Astrocyte (in vitro differentiated cells and primary cell): ENCODE measurements at regions not wholly inside any gene's neighbourhood (a gene's known extent, or its start where the extent isn't known, plus 50 kb on each side); places are given as distances from the start of the nearest gene placed in this dataset.
"Not testable (repeated sequence)": the region's sequence is repeated elsewhere in the genome, so short reads cannot be mapped to it uniquely, and the experiment has no call there.

Experiments used
- DNase-seq: peaks from one replicate; pipeline ENCODE4 v3.0.0-alpha.2; 2010; ENCODE audit warnings: low read depth
- FAIRE-seq: peaks from 2 replicates; lab custom pipeline; 2011; peaks lifted over from hg19 to GRCh38; lab: Jason Lieb, UNC
- H2AFZ ChIP-seq: 2 replicates; pipeline ENCODE4 v1.6.0; 2012; ENCODE audit warnings: low read depth, low read length, inconsistent platforms
- H3K27ac ChIP-seq: 2 replicates; pipeline ENCODE4 v1.5.1; 2011; ENCODE audit warnings: low read depth, low read length, inconsistent platforms
- H3K27me3 ChIP-seq: 2 replicates; pipeline ENCODE4 v1.6.0; 2011; ENCODE audit warnings: low read length, inconsistent platforms; ENCODE audit not compliant: insufficient read depth
- H3K36me3 ChIP-seq: 2 replicates; pipeline ENCODE4 v1.5.1; 2011; ENCODE audit warnings: low read length, inconsistent platforms; ENCODE audit not compliant: insufficient read depth
- H3K4me1 ChIP-seq: 2 replicates; pipeline ENCODE4 v1.5.1; 2011; ENCODE audit warnings: low read length, inconsistent platforms; ENCODE audit not compliant: insufficient read depth
- H3K4me2 ChIP-seq: 2 replicates; pipeline ENCODE4 v1.6.0; 2012; ENCODE audit warnings: low read length, inconsistent platforms
- H3K4me3 ChIP-seq: 2 replicates; pipeline ENCODE4 v1.5.1; 2011; ENCODE audit warnings: low read depth, mild to moderate bottlenecking, low read length, inconsistent platforms; ENCODE audit not compliant: insufficient read depth
- H3K79me2 ChIP-seq: 2 replicates; pipeline ENCODE4 v1.6.0; 2012; ENCODE audit warnings: mild to moderate bottlenecking, low read length, inconsistent platforms; ENCODE audit not compliant: insufficient read depth
- H3K9ac ChIP-seq: 2 replicates; pipeline ENCODE4 v1.6.0; 2012; ENCODE audit warnings: mild to moderate bottlenecking, low read length, inconsistent platforms
- H3K9me3 ChIP-seq: 2 replicates; pipeline ENCODE4 v1.5.1; 2012; ENCODE audit warnings: low read depth, mild to moderate bottlenecking, low read length, inconsistent platforms; ENCODE audit not compliant: insufficient read depth
- H4K20me1 ChIP-seq: 2 replicates; pipeline ENCODE4 v1.6.0; 2012; ENCODE audit warnings: low read length, inconsistent platforms; ENCODE audit not compliant: insufficient read depth
- H3K27ac Mint-ChIP-seq: one replicate; pipeline ENCODE4 v1.8.0; 2021; ENCODE audit warnings: mild to moderate bottlenecking, mixed read lengths; ENCODE audit not compliant: unreplicated experiment
- H3K27me3 Mint-ChIP-seq: one replicate; pipeline ENCODE4 v1.8.0; 2021; ENCODE audit warnings: low read depth, mixed read lengths; ENCODE audit not compliant: unreplicated experiment
- H3K36me3 Mint-ChIP-seq: one replicate; pipeline ENCODE4 v1.8.0; 2021; ENCODE audit warnings: low read depth, mixed read lengths; ENCODE audit not compliant: unreplicated experiment
- H3K4me1 Mint-ChIP-seq: one replicate; pipeline ENCODE4 v1.8.0; 2021; ENCODE audit warnings: low read depth, mixed read lengths; ENCODE audit not compliant: unreplicated experiment
- H3K4me3 Mint-ChIP-seq: one replicate; pipeline ENCODE4 v1.8.0; 2021; ENCODE audit warnings: mild to moderate bottlenecking, moderate library complexity, mixed read lengths; ENCODE audit not compliant: unreplicated experiment
- H3K9me3 Mint-ChIP-seq: one replicate; pipeline ENCODE4 v1.8.0; 2021; ENCODE audit warnings: mild to moderate bottlenecking, mixed read lengths; ENCODE audit not compliant: unreplicated experiment
- EZH2 ChIP-seq: IDR thresholded peaks from 2 replicates; pipeline ENCODE4 v1.6.1; 2012; ENCODE audit warnings: mild to moderate bottlenecking, low read length, inconsistent platforms; ENCODE audit not compliant: insufficient read depth
- TF ChIP-seq, protein P1 (sequence below): IDR thresholded peaks from 2 replicates; pipeline ENCODE4 v1.5.1; 2011; ENCODE audit warnings: low read depth, mild to moderate bottlenecking, inconsistent platforms, low read length, moderate library complexity; ENCODE audit not compliant: insufficient read depth

DNA sequence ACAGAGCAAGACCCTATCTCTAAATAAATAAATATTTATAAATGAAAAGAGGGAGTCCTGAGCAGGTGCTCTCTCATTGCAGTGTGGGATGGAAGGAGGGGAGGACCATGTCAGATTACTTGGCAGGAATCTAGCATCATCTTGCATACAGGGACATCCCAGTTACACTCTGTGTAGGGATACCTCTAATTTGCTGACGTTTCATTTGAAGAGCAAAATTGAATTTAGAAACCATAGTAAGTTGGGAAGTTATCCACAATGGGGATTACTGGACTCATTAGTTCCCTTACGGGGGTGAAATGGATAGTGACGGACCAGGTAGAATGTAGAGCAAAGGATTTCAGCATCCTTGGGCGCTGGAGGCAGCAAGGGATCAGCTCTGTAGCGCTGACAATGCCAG is 52.1 kb downstream of the ARHGEF18 start:
- no peak overlapping the region for H3K4me3 Mint-ChIP-seq
- Histone ChIP-seq H3K4me2 (no peak overlapping the region), H3K9ac (no peak overlapping the region), H3K27me3 (no peaks in the 10 kb centered on the region), H4K20me1 (peaks cover 68% of the 10 kb centered on the region), H3K4me1 (peaks cover 29% of the 10 kb centered on the region), H3K27ac (no peak overlapping the region), H3K79me2 (peaks cover 77% of the 10 kb centered on the region), H3K9me3 (no peaks in the 10 kb centered on the region), H2AFZ (no peak overlapping the region), H3K4me3 (no peak overlapping the region), H3K36me3 (no peaks in the 10 kb centered on the region)
- DNase-seq (no peak), FAIRE-seq (no peak)
- no peaks in the 10 kb centered on the region for H3K27me3 Mint-ChIP-seq
- no peak for TF ChIP-seq EZH2
- TF ChIP-seq, protein P1, sequence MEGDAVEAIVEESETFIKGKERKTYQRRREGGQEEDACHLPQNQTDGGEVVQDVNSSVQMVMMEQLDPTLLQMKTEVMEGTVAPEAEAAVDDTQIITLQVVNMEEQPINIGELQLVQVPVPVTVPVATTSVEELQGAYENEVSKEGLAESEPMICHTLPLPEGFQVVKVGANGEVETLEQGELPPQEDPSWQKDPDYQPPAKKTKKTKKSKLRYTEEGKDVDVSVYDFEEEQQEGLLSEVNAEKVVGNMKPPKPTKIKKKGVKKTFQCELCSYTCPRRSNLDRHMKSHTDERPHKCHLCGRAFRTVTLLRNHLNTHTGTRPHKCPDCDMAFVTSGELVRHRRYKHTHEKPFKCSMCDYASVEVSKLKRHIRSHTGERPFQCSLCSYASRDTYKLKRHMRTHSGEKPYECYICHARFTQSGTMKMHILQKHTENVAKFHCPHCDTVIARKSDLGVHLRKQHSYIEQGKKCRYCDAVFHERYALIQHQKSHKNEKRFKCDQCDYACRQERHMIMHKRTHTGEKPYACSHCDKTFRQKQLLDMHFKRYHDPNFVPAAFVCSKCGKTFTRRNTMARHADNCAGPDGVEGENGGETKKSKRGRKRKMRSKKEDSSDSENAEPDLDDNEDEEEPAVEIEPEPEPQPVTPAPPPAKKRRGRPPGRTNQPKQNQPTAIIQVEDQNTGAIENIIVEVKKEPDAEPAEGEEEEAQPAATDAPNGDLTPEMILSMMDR = no peak
- peaks cover 24% of the 10 kb centered on the region for H3K4me1 Mint-ChIP-seq
- peak overlapping the region; percentile 0 for H3K27ac Mint-ChIP-seq
- H3K9me3 Mint-ChIP-seq = peaks cover 2% of the 10 kb centered on the region
- peaks cover 11% of the 10 kb centered on the region for H3K36me3 Mint-ChIP-seq

DNA sequence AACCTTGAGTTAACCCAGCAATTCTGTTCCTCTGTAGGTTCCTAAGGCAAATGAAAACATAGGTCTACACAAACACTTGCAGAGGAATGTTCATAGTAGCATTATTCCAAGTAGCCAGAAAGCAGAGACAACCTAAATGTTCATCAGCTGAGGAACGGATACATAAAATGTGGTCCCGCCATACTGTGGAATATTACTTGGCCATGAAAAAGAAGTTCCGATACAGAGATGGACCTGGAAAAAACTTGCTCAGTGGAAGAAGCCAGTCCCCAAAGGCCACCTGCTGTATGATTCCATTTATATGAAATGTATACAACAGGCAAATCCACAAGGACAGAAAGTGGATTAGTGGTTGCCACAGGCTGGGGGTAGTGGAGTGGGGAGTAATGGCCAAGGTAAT is 53.0 kb downstream of the ARHGEF18 start:
- peaks cover 67% of the 10 kb centered on the region for H4K20me1 ChIP-seq
- no peaks in the 10 kb centered on the region for H3K36me3 ChIP-seq
- Mint-ChIP-seq H3K27me3 (no peaks in the 10 kb centered on the region), H3K4me1 (peaks cover 17% of the 10 kb centered on the region), H3K4me3 (no peak overlapping the region), H3K9me3 (peaks cover 2% of the 10 kb centered on the region), H3K27ac (no peak overlapping the region), H3K36me3 (peaks cover 8% of the 10 kb centered on the region)
- TF ChIP-seq EZH2 = no peak
- TF ChIP-seq, protein P1 = no peak
- no peak overlapping the region for H3K27ac ChIP-seq
- peaks cover 22% of the 10 kb centered on the region for H3K4me1 ChIP-seq
- H3K27me3 ChIP-seq = no peaks in the 10 kb centered on the region
- no peak overlapping the region for H3K4me3 ChIP-seq
- H3K79me2 ChIP-seq = peaks cover 76% of the 10 kb centered on the region
- no peak overlapping the region for H2AFZ ChIP-seq
- H3K9ac ChIP-seq = no peak overlapping the region
- no peaks in the 10 kb centered on the region for H3K9me3 ChIP-seq
- H3K4me2 ChIP-seq = no peak overlapping the region
- no peak for DNase-seq
- no peak for FAIRE-seq

DNA sequence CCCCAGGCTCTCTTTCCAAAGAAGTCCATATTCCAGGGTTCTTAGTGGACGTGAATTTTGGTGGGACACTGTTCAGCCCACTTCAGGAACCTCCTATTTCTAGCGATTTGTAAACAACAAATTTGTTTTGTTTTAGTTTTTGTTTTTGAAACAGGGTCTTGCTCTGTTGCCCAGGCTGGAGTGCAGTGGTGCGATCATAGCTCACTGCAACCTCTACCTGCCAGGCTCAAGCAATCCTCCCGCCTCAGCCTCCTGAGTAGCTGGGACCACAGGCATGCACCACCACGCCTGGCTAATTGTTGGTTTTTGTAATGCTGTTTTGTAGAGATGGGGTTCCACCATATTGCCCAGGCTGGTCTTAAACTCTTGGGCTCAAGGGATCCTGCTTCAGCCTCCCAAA is 56.7 kb downstream of the ARHGEF18 start:
- H4K20me1 ChIP-seq = peaks cover 67% of the 10 kb centered on the region
- H3K27ac ChIP-seq, H3K9ac ChIP-seq, H3K9me3 ChIP-seq, H3K36me3 ChIP-seq, H3K27ac Mint-ChIP-seq, H3K27me3 Mint-ChIP-seq, H3K4me3 Mint-ChIP-seq, H3K9me3 Mint-ChIP-seq, H3K4me3 ChIP-seq, H3K36me3 Mint-ChIP-seq, FAIRE-seq, H3K27me3 ChIP-seq, DNase-seq, H2AFZ ChIP-seq, H3K4me2 ChIP-seq, H3K4me1 Mint-ChIP-seq, H3K4me1 ChIP-seq: not testable (repeated sequence)
- peaks cover 80% of the 10 kb centered on the region for H3K79me2 ChIP-seq
